ENCODE measurements at regions not wholly inside any gene's neighbourhood (a gene's known extent, or its start where the extent isn't known, plus 50 kb on each side); places are given as distances from the start of the nearest gene placed in this dataset.

- no peak for DNase-seq (ENCODE audit: low spot score)
These were observed 167.3 kb downstream of the HRH4 start for GRCh38 chr18:24627644-24628315.

GRCh38 chr18:24628326-24628725 lies 167.9 kb downstream of the HRH4 start:
- no peak for DNase-seq (ENCODE audit: low spot score)

GRCh38 chr18:24629921-24630320 lies 169.5 kb downstream of the HRH4 start:
- no peak for DNase-seq (ENCODE audit: low spot score)

- DNase-seq (ENCODE audit: low spot score), result no peak
These were observed 170.0 kb downstream of the HRH4 start for GRCh38 chr18:24630346-24630880.

GRCh38 chr18:24631243-24632025 lies 171.0 kb downstream of the HRH4 start:
- DNase-seq (ENCODE audit: low spot score), result no peak

- no peak for DNase-seq (ENCODE audit: low spot score)
These were observed 171.9 kb downstream of the HRH4 start for GRCh38 chr18:24632158-24632988.

- peak; percentile 41 for DNase-seq (ENCODE audit: low spot score)
These were observed 172.7 kb downstream of the HRH4 start for GRCh38 chr18:24633121-24633520.

- DNase-seq (ENCODE audit: low spot score), result no peak
These were observed 189.1 kb downstream of the HRH4 start for GRCh38 chr18:24649571-24649970.

- no peak for DNase-seq (ENCODE audit: low spot score)
These were observed 191.0 kb downstream of the HRH4 start for GRCh38 chr18:24651434-24651833.

- DNase-seq (ENCODE audit: low spot score), result no peak
These were observed 195.6 kb downstream of the HRH4 start for GRCh38 chr18:24656050-24656449.

- peak; percentile 31 for DNase-seq (ENCODE audit: low spot score)
These were observed 196.4 kb downstream of the HRH4 start for GRCh38 chr18:24656551-24657443.

GRCh38 chr18:24657444-24657842 lies 197.0 kb downstream of the HRH4 start:
- DNase-seq (ENCODE audit: low spot score), result no peak

- DNase-seq (ENCODE audit: low spot score), result no peak
These were observed 197.9 kb downstream of the HRH4 start for GRCh38 chr18:24658302-24658701.

GRCh38 chr18:24659827-24660720 lies 199.6 kb downstream of the HRH4 start:
- peak; percentile 50 for DNase-seq (ENCODE audit: low spot score)

- no peak for DNase-seq (ENCODE audit: low spot score)
These were observed 200.5 kb downstream of the HRH4 start for GRCh38 chr18:24660956-24661355.

- DNase-seq (ENCODE audit: low spot score), result no peak
These were observed 202.0 kb downstream of the HRH4 start for GRCh38 chr18:24662412-24662821.

- no peak for DNase-seq (ENCODE audit: low spot score)
These were observed 202.6 kb downstream of the HRH4 start for GRCh38 chr18:24663026-24663425.

GRCh38 chr18:24669015-24669414 lies 208.6 kb downstream of the HRH4 start:
- no peak for DNase-seq (ENCODE audit: low spot score)

- DNase-seq (ENCODE audit: low spot score), result no peak
These were observed 209.1 kb downstream of the HRH4 start for GRCh38 chr18:24669502-24669901.

Data from AG08395 (cell line).